ENCODE measurements at regions not wholly inside any gene's neighbourhood (a gene's known extent, or its start where the extent isn't known, plus 50 kb on each side); places are given as distances from the start of the nearest gene placed in this dataset.

DNA sequence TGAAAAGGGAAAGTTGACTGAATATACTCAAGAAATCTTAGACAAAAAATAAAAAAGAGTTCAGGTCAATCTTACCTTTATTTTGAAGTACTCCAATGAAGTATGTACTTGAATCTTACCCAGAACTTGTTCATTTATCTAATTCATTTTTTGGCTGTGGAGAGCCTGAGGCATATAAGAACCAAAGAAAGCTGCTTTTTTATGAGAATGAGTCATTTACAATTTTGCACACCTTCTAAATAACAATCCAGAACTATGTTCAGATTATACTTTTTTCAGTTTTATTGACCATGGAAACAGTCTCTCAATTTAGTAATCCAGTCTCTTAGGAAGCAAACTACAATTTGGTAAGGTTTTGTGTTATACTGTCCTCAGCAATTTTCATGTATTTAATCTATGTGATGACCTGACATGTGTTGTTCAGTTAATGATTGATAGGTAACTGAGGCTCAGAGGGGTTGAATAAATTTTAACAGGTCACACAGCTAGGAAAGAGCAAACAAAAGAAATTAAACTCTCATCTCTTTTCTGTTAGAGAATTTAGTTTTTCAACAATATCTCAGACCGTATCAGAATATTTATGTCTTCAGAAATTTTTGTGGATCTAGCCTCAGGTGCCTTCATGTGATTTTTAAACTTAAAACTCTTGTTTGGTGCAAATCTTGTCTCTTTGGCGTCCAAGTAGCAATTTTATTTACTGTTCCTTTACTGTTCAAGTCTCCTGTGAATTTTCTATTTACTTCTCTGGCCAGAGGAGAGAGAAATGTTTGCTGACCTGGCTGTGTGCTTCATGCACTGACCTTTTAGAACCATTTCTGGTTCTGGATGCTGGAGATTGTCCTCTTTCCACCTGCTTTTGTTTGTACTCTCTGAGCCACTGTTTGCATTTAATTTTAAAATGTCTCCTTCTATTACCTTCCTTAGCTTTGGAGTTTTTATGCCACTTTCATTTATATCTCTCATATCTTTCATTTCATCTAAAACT is 1453.4 kb downstream of the STIM2 start:
- DNase-seq: no peak
- intact Hi-C loops (cut with micrococcal nuclease): no loop called here
- Histone ChIP-seq H3K27me3 (ENCODE audit: low read depth) (no peaks in the 10 kb centered on the region), H3K4me1 (no peaks in the 10 kb centered on the region), H3K4me3 (no peak overlapping the region), H3K27ac (replicated peaks) (no peak overlapping the region), H3K9me3 (replicated peaks) (peaks cover 10% of the 10 kb centered on the region), H3K36me3 (no peaks in the 10 kb centered on the region)
- TF ChIP-seq, protein P1, sequence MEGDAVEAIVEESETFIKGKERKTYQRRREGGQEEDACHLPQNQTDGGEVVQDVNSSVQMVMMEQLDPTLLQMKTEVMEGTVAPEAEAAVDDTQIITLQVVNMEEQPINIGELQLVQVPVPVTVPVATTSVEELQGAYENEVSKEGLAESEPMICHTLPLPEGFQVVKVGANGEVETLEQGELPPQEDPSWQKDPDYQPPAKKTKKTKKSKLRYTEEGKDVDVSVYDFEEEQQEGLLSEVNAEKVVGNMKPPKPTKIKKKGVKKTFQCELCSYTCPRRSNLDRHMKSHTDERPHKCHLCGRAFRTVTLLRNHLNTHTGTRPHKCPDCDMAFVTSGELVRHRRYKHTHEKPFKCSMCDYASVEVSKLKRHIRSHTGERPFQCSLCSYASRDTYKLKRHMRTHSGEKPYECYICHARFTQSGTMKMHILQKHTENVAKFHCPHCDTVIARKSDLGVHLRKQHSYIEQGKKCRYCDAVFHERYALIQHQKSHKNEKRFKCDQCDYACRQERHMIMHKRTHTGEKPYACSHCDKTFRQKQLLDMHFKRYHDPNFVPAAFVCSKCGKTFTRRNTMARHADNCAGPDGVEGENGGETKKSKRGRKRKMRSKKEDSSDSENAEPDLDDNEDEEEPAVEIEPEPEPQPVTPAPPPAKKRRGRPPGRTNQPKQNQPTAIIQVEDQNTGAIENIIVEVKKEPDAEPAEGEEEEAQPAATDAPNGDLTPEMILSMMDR (IDR thresholded peaks at IDR 0.05; ENCODE audit: borderline replicate concordance): no peak

DNA sequence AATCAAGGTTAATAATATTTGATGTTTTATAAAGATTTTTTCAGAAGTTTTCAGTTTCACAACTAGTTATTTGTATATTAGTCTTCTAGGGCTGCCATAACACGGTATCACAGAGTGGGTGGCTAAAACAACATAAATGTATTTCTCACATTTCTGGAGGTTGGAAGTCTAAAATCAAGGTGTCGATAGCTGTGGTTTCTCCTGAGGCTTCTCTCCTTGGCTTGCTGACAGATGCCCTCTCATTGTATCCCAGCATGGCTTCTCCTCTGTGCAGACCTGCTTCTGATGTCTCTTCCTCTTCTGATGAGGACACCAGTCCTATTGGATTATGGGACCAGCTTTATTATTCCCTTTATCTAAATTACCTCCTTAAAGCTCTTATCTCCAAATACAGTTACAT is 1456.6 kb downstream of the STIM2 start:
- Histone ChIP-seq H3K4me3 (no peak overlapping the region), H3K27me3 (ENCODE audit: low read depth) (no peaks in the 10 kb centered on the region), H3K36me3 (no peaks in the 10 kb centered on the region), H3K4me1 (no peaks in the 10 kb centered on the region), H3K9me3 (replicated peaks) (no peaks in the 10 kb centered on the region), H3K27ac (replicated peaks) (no peak overlapping the region)
- TF ChIP-seq, protein P1 (IDR thresholded peaks at IDR 0.05; ENCODE audit: borderline replicate concordance): no peak
- intact Hi-C loops (cut with micrococcal nuclease): no loop called here
- DNase-seq: no peak

DNA sequence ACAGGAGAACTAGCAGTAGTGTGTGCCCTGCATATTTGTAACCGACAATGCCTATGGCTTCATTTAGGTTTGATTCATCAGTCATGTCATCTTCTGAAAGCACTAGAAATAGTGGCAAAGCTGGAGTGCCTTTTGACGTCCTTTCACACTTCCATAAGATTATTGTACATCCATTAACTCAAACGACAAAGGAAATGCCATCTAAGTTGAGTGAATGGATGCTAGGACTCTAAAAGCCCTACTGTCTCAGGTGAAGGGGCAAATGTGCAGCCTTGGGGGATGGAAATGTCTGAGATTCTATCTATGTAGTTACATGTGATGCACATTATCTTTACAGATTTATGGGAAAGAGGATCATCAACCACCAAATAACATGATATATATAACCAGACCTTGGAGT is 1473.6 kb downstream of the STIM2 start:
- Histone ChIP-seq H3K4me1 (no peaks in the 10 kb centered on the region), H3K9me3 (replicated peaks) (no peaks in the 10 kb centered on the region), H3K36me3 (no peaks in the 10 kb centered on the region), H3K27me3 (ENCODE audit: low read depth) (no peaks in the 10 kb centered on the region), H3K27ac (replicated peaks) (no peak overlapping the region), H3K4me3 (no peak overlapping the region)
- intact Hi-C loops (cut with micrococcal nuclease): no loop called here
- DNase-seq: no peak
- TF ChIP-seq, protein P1 (IDR thresholded peaks at IDR 0.05; ENCODE audit: borderline replicate concordance): no peak

DNA sequence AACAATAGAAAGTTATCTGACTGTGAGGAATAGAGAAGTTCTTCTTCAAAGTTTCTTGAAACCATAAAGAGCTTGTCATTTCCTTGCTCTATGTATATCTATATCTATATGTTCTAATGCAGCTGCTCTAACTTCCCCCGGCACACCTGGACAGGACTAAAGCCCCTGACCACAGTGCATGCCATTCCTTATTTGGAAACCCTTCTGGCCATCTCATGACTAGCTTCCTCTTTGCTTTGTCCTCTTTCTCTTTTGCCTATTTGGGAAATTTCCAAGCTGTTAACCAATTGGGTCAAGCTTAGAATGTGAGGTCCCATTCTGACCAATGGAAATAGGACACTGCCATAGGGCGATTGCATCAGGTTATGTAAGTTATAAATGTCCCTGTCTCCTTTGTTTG is 1481.1 kb downstream of the STIM2 start:
- DNase-seq: no peak

DNA sequence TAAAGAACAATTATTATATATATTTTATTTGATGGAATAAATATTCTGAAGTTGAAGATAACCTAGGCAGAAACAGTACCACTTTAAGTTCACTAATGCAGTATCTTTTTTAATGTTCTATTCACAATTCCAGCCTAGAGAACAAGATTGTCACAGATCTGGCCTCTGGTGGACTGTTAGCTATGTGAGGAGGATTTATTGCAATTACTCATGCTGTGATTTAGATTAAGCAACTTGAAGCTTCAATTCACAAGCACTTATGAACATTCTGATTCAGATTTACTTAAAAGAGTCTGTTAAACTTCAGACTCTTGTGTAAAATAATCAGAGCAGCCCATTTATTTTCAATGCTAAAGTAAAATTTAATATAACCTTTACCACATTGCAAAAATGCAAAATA is 1489.8 kb downstream of the STIM2 start:
- TF ChIP-seq, protein P1 (IDR thresholded peaks at IDR 0.05; ENCODE audit: borderline replicate concordance): no peak
- H3K27me3 ChIP-seq (ENCODE audit: low read depth): no peaks in the 10 kb centered on the region
- intact Hi-C loops (cut with micrococcal nuclease): no loop called here

More for the DNA sequence above, 1481.1 kb downstream of the STIM2 start:
- no peak overlapping the region for H3K27ac ChIP-seq (replicated peaks)
- no peaks in the 10 kb centered on the region for H3K4me1 ChIP-seq
- no peaks in the 10 kb centered on the region for H3K27me3 ChIP-seq (ENCODE audit: low read depth)
- TF ChIP-seq, protein P1 (IDR thresholded peaks at IDR 0.05; ENCODE audit: borderline replicate concordance): no peak
- no peak overlapping the region for H3K4me3 ChIP-seq
- peaks cover 26% of the 10 kb centered on the region for H3K9me3 ChIP-seq (replicated peaks)
- intact Hi-C loops (cut with micrococcal nuclease): no loop called here
- no peaks in the 10 kb centered on the region for H3K36me3 ChIP-seq

More for the DNA sequence above, 1489.8 kb downstream of the STIM2 start:
- no peaks in the 10 kb centered on the region for H3K9me3 ChIP-seq (replicated peaks)
- H3K36me3 ChIP-seq: no peaks in the 10 kb centered on the region
- no peak overlapping the region for H3K4me3 ChIP-seq
- H3K27ac ChIP-seq (replicated peaks): no peak overlapping the region
- no peak for DNase-seq
- H3K4me1 ChIP-seq: no peaks in the 10 kb centered on the region
